Astrocyte of the spinal cord (primary cell): ENCODE measurements at regions not wholly inside any gene's neighbourhood (a gene's known extent, or its start where the extent isn't known, plus 50 kb on each side); places are given as distances from the start of the nearest gene placed in this dataset.
A peak's percentile ranks its signal among the peaks of the same experiment; 100 is the strongest.

Experiments
- DNase-seq: peaks from one replicate; pipeline ENCODE4 v3.0.0; 2011; ENCODE audit warnings: low read depth, low spot score
- H3K4me3 ChIP-seq: 2 replicates; pipeline ENCODE4 v1.5.1; 2011; ENCODE audit warnings: low read depth, mild to moderate bottlenecking, low read length, moderate library complexity
- CTCF ChIP-seq: IDR thresholded peaks from 2 replicates; pipeline ENCODE4 v1.5.1; 2012; ENCODE audit warnings: low read depth, mild to moderate bottlenecking, low read length, inconsistent platforms
- in situ Hi-C: cut with HindIII; loops from 2 replicates; pipeline ENCODE4 v1.10.0; 2017; ENCODE audit warnings: low sequenced_read_pairs

- TF ChIP-seq CTCF, result no peak
- in situ Hi-C loops, result no loop called here
- H3K4me3 ChIP-seq, result no peak overlapping the region
- DNase-seq, result no peak
Measured at GRCh38 chr12:111066744-111067437, 146.5 kb upstream of the MYL2 start.

GRCh38 chr12:111064982-111065381 lies 144.6 kb upstream of the MYL2 start:
- H3K4me3 ChIP-seq, result no peak overlapping the region
- no peak for DNase-seq
- in situ Hi-C loops, result no loop called here
- TF ChIP-seq CTCF, result no peak

GRCh38 chr12:111064154-111064553 lies 143.8 kb upstream of the MYL2 start:
- DNase-seq, result no peak
- H3K4me3 ChIP-seq, result no peak overlapping the region
- no peak for TF ChIP-seq CTCF
- in situ Hi-C loops, result no loop called here

GRCh38 chr12:111063295-111064026 lies 143.1 kb upstream of the MYL2 start:
- in situ Hi-C loops, result no loop called here

GRCh38 chr12:111057701-111058425 lies 137.5 kb upstream of the MYL2 start:
- TF ChIP-seq CTCF, result no peak
- H3K4me3 ChIP-seq, result no peak overlapping the region
- DNase-seq, result no peak
- in situ Hi-C loops, result no loop called here

More at GRCh38 chr12:111063295-111064026, 143.1 kb upstream of the MYL2 start:
- no peak overlapping the region for H3K4me3 ChIP-seq
- TF ChIP-seq CTCF, result no peak
- DNase-seq, result peak; percentile 16

- in situ Hi-C loops, result no loop called here
- DNase-seq, result no peak
- no peak overlapping the region for H3K4me3 ChIP-seq
- no peak for TF ChIP-seq CTCF
Measured at GRCh38 chr12:111056618-111057521, 136.5 kb upstream of the MYL2 start.
